ENCODE measurements at regions not wholly inside any gene's neighbourhood (a gene's known extent, or its start where the extent isn't known, plus 50 kb on each side); places are given as distances from the start of the nearest gene placed in this dataset.
A peak's percentile ranks its signal among the peaks of the same experiment; 100 is the strongest.
"Not testable (repeated sequence)": the region's sequence is repeated elsewhere in the genome, so short reads cannot be mapped to it uniquely, and the experiment has no call there.

GRCh38 chr12:5310151-5310550 lies 121.8 kb upstream of the NTF3 start:
- TF ChIP-seq, protein P1, sequence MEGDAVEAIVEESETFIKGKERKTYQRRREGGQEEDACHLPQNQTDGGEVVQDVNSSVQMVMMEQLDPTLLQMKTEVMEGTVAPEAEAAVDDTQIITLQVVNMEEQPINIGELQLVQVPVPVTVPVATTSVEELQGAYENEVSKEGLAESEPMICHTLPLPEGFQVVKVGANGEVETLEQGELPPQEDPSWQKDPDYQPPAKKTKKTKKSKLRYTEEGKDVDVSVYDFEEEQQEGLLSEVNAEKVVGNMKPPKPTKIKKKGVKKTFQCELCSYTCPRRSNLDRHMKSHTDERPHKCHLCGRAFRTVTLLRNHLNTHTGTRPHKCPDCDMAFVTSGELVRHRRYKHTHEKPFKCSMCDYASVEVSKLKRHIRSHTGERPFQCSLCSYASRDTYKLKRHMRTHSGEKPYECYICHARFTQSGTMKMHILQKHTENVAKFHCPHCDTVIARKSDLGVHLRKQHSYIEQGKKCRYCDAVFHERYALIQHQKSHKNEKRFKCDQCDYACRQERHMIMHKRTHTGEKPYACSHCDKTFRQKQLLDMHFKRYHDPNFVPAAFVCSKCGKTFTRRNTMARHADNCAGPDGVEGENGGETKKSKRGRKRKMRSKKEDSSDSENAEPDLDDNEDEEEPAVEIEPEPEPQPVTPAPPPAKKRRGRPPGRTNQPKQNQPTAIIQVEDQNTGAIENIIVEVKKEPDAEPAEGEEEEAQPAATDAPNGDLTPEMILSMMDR (IDR thresholded peaks at IDR 0.05): no peak
- TF ChIP-seq ZFX (IDR thresholded peaks at IDR 0.05; ENCODE audit: borderline replicate concordance): no peak

GRCh38 chr12:5317556-5317955 lies 114.4 kb upstream of the NTF3 start:
- TF ChIP-seq, protein P1 (IDR thresholded peaks at IDR 0.05): no peak
- no peak for TF ChIP-seq ZFX (IDR thresholded peaks at IDR 0.05; ENCODE audit: borderline replicate concordance)

More at GRCh38 chr12:5310151-5310550, 121.8 kb upstream of the NTF3 start:
- peak overlapping the region; percentile 61 for H3K27ac ChIP-seq

GRCh38 chr12:5318874-5319273 lies 113.0 kb upstream of the NTF3 start:
- TF ChIP-seq, protein P1 (IDR thresholded peaks at IDR 0.05): no peak
- no peak for TF ChIP-seq ZFX (IDR thresholded peaks at IDR 0.05; ENCODE audit: borderline replicate concordance)
- H3K27ac ChIP-seq: no peak overlapping the region

More at GRCh38 chr12:5317556-5317955, 114.4 kb upstream of the NTF3 start:
- no peak overlapping the region for H3K27ac ChIP-seq

- TF ChIP-seq, protein P1 (IDR thresholded peaks at IDR 0.05): no peak
- no peak for TF ChIP-seq ZFX (IDR thresholded peaks at IDR 0.05; ENCODE audit: borderline replicate concordance)
Observed at GRCh38 chr12:5328669-5329517, 103.0 kb upstream of the NTF3 start.

GRCh38 chr12:5332551-5332950 lies 99.4 kb upstream of the NTF3 start:
- no peak for TF ChIP-seq ZFX (IDR thresholded peaks at IDR 0.05; ENCODE audit: borderline replicate concordance)
- TF ChIP-seq, protein P1 (IDR thresholded peaks at IDR 0.05): no peak
- no peak overlapping the region for H3K27ac ChIP-seq

More at GRCh38 chr12:5328669-5329517, 103.0 kb upstream of the NTF3 start:
- H3K27ac ChIP-seq: no peak overlapping the region

- no peak overlapping the region for H3K27ac ChIP-seq
- TF ChIP-seq, protein P1 (IDR thresholded peaks at IDR 0.05): no peak
- no peak for TF ChIP-seq ZFX (IDR thresholded peaks at IDR 0.05; ENCODE audit: borderline replicate concordance)
Observed at GRCh38 chr12:5333096-5333495, 98.8 kb upstream of the NTF3 start.

DNA sequence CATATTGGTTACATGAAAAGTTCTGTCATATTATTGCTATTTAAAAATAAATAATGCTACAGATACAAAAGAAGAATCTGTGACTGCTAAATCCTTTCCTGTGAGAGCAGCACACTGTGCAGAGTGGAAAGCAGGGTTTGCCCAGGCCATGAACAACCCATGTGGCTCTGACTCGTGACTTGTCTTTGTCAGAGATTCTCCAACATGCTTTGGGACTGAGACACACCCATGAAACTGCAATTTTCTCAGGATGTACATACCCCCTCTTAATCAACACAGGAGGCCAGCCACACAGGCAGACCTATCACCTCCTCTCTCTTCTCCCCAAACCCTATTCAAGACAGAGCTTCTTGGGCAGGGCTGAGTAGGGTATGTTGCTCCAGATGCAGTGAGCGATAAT lies 96.8 kb upstream of the NTF3 start:
- no peak overlapping the region for H3K27ac ChIP-seq
- TF ChIP-seq, protein P1 (IDR thresholded peaks at IDR 0.05): no peak
- no peak for TF ChIP-seq ZFX (IDR thresholded peaks at IDR 0.05; ENCODE audit: borderline replicate concordance)

DNA sequence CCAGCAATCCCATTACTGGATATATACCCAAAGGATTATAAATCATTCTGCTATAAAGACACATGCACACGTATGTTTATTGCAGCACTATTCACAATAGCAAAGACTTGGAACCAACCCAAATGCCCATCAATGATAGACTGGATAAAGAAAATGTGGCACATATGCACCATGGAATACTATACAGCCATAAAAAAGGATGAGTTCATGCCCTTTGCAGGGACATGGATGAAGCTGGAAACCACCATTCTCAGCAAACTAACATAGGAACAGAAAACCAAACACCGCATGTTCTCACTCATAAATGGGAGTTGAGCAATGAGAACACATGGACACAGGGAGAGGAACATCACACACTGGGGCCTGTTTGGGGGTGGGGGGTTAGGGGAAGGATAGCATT lies 90.8 kb upstream of the NTF3 start:
- H3K27ac ChIP-seq: not testable (repeated sequence)
